GM13977 (cell line): ENCODE measurements at regions not wholly inside any gene's neighbourhood (a gene's known extent, or its start where the extent isn't known, plus 50 kb on each side); places are given as distances from the start of the nearest gene placed in this dataset.

Source experiments
- DNase-seq: peaks from one replicate; pipeline ENCODE4 v3.0.0; 2012; ENCODE audit warnings: low spot score
- CTCF ChIP-seq: IDR thresholded peaks from 2 replicates; pipeline ENCODE4 v1.5.1; 2012; ENCODE audit warnings: mild to moderate bottlenecking, control low read depth; ENCODE audit not compliant: insufficient read depth; ENCODE audit errors: extremely low read depth, missing control alignments
- in situ Hi-C: fragments of 300-500 bp; cut with MboI; formaldehyde crosslinking; loops from one replicate; pipeline ENCODE4 v1.12.0; 2022; ENCODE audit warnings: low sequenced_read_pairs, low pct_unique_long_range_greater_than_20kb, mixed read lengths, inconsistent platforms; ENCODE audit not compliant: unreplicated experiment

- no peak for DNase-seq
- in situ Hi-C loops, result no loop called here
- no peak for TF ChIP-seq CTCF
Measured at GRCh38 chr2:51401546-51401945, 369.6 kb upstream of the NRXN1 start.

DNA sequence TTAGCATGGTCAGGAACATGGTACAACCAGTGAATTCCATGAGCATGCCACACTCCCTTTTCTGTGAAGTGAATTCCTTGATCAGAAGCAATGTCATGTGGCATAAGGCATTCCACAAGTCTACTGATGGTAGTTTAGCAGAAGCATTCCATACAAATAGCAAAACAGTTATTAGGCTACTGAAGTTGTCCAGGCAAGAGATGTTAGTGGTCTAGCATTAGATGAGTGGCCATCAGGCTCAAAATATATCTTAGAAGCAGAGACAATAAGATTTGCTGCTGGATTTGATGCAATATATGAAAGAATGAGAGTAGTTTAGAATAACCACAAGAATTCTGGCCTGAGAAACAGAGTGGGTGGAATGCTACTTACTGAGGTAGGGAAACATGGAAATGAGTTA is 355.3 kb upstream of the NRXN1 start:
- in situ Hi-C loops, result no loop called here
- no peak for TF ChIP-seq CTCF
- DNase-seq, result no peak

- in situ Hi-C loops, result no loop called here
- TF ChIP-seq CTCF, result no peak
- DNase-seq, result no peak
Measured at GRCh38 chr2:51379997-51380396, 348.1 kb upstream of the NRXN1 start.

DNA sequence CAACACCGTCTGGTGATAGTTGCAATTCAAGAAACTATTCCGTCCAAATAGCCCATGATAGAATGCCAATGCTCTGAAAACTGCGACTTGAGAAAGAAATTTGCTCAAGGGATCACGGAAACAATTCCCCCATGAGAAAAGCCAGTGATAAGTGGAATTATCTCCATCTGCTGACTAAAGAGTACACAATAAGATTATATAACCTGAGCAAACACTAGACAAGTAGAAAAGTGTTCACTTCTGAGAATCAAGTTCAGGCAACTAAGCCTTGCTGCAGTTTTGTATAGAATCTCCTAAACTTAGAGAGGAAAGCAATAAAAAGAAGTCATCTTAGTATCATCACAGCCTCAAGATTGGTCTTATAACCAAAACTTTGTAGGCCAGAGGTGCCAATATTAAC is 336.3 kb upstream of the NRXN1 start:
- no peak for TF ChIP-seq CTCF
- DNase-seq, result no peak
- in situ Hi-C loops, result no loop called here

GRCh38 chr2:51350100-51350499 is 318.2 kb upstream of the NRXN1 start:
- no peak for DNase-seq
- in situ Hi-C loops, result no loop called here
- TF ChIP-seq CTCF, result no peak

DNA sequence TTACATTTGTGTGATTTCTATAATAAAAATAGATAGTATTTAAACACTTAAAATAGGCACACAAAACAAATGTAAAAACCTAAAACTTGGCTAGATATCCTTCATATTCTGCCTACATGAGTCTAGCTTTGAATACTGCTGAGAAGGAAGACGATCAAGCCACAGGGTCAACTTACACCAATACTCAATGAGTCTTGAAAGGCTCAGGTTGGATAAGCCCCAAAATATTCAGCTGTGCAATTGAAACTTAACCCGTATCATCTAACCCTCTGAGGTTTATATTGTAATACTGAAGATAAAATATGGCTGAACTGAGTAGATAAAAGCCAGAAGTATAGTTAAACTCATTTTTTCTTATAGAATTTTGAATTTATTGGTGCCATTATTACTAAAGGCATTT is 313.0 kb upstream of the NRXN1 start:
- DNase-seq, result no peak
- in situ Hi-C loops, result no loop called here
- TF ChIP-seq CTCF, result no peak
